Tibial nerve (tissue), 4 donors: ENCODE measurements at regions not wholly inside any gene's neighbourhood (a gene's known extent, or its start where the extent isn't known, plus 50 kb on each side); places are given as distances from the start of the nearest gene placed in this dataset.

Experiments used
- DNase-seq, 2 donors: peaks; one replicate each; pipeline ENCODE4 v3.0.0-alpha.2; 2019; ENCODE audit warnings: low spot score in 2 of 2
- H3K27ac ChIP-seq, 4 donors: fragments of 200-600 bp; sonication (generic) in 3 of 4; one replicate each; pipeline ENCODE4 v1.5.1; 2017 to 2019; ENCODE audit warnings: mild to moderate bottlenecking in 1 of 4
- H3K27me3 ChIP-seq, 2 donors: fragments of 200-600 bp; sonication (generic) in 1 of 2; one replicate each; pipeline versions ENCODE4 v1.5.1 to v1.6.0; 2017 to 2019
- H3K36me3 ChIP-seq, 3 donors: fragments of 200-600 bp; sonication (generic); one replicate each; pipeline ENCODE4 v1.5.1; 2018 to 2019
- H3K4me1 ChIP-seq, 4 donors: fragments of 200-600 bp; sonication (generic) in 3 of 4; one replicate each; pipeline ENCODE4 v1.5.1; 2017 to 2019
- H3K4me3 ChIP-seq, 4 donors: fragments of 200-600 bp; sonication (generic) in 3 of 4; one replicate each; pipeline ENCODE4 v1.5.1; 2017 to 2019; ENCODE audit warnings: mild to moderate bottlenecking in 1 of 4, moderate library complexity in 1 of 4
- H3K9me3 ChIP-seq, 4 donors: fragments of 200-600 bp; sonication (generic) in 3 of 4; one replicate each; pipeline ENCODE4 v1.5.1; 2017 to 2019
- EP300 ChIP-seq, 2 donors: sonication (generic); formaldehyde crosslinking; IDR thresholded peaks; one replicate each; pipeline ENCODE4 v1.6.1; 2017; ENCODE audit warnings: antibody characterized with exemption in 2 of 2, mild to moderate bottlenecking in 1 of 2
- POLR2A ChIP-seq, 2 donors: fragments of 450-650 bp; IDR thresholded peaks; one replicate each; pipeline ENCODE4 v1.6.1; 2017; ENCODE audit warnings: antibody characterized with exemption in 2 of 2, mild to moderate bottlenecking in 2 of 2, moderate library complexity in 2 of 2
- WGBS, 2 donors: methylation state at CpG; one replicate each; pipeline ENCODE4 v1.1.5; 2018; 5-methylcytosine and 5-hydroxymethylcytosine counted together
- TF ChIP-seq, protein P1 (sequence below), 5 experiments: fragments of 200-600 bp in 3 of 5; fragments of 450-650 bp in 2 of 5; sonication (generic) in 3 of 5; IDR thresholded peaks; one replicate each; pipeline ENCODE4 v1.5.1; 2016 to 2019; ENCODE audit warnings: antibody characterized with exemption in 5 of 5, mild to moderate bottlenecking in 3 of 5, moderate library complexity in 2 of 5

DNA sequence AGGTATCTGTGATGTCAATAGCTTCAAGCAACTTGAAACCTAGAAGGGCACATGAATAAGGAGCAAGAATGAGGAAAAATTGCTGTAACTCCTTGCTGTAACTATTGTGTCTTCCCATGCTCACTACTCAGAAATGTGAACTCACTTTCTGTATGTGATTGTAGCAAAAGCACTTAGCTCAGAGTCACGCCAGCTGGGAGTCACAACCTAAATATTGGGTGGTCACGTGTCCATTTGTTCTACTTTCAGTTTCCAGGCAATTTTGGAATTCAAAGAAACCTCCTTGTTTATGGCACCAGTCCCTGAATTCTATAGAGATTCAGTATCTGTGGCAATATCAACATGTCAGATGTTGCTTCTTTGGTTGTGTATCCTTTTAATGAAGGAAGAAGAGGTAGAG is 241.6 kb upstream of the AZI2 start:
- DNase-seq = no peak
- Histone ChIP-seq H3K4me1 (no peaks in the 10 kb centered on the region), H3K27me3 (no peaks in the 10 kb centered on the region), H3K27ac (no peak overlapping the region), H3K9me3 (no peaks in the 10 kb centered on the region), H3K4me3 (no peak overlapping the region), H3K36me3 (no peaks in the 10 kb centered on the region)
- WGBS, 2 donors = 66 to 83% methylated on average over 2 of the region's 2 CpGs
- TF ChIP-seq EP300 (IDR thresholded peaks at IDR 0.05) = no peak
- TF ChIP-seq POLR2A (IDR thresholded peaks at IDR 0.05) = no peak
- TF ChIP-seq, protein P1, sequence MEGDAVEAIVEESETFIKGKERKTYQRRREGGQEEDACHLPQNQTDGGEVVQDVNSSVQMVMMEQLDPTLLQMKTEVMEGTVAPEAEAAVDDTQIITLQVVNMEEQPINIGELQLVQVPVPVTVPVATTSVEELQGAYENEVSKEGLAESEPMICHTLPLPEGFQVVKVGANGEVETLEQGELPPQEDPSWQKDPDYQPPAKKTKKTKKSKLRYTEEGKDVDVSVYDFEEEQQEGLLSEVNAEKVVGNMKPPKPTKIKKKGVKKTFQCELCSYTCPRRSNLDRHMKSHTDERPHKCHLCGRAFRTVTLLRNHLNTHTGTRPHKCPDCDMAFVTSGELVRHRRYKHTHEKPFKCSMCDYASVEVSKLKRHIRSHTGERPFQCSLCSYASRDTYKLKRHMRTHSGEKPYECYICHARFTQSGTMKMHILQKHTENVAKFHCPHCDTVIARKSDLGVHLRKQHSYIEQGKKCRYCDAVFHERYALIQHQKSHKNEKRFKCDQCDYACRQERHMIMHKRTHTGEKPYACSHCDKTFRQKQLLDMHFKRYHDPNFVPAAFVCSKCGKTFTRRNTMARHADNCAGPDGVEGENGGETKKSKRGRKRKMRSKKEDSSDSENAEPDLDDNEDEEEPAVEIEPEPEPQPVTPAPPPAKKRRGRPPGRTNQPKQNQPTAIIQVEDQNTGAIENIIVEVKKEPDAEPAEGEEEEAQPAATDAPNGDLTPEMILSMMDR (IDR thresholded peaks at IDR 0.05) = no peak

DNA sequence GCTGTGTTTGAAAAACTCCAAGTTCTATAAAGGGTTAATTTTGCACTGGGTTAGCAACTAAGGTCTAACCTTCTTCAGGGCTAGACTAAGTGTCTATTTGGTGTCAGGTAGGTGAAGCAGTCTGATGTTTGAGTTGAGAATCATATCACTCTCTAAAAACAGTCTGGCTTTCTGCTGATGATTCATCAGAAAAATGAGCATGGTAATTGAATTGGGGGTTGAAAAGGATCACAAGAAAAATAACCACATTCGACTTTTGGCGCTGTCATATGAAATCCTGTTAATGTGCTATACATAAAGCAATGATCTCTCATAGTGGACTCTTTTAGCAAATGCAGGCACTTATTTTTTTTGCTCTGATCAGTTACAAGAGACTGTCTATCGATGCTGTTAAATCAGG is 242.2 kb upstream of the AZI2 start:
- no peaks in the 10 kb centered on the region for H3K27me3 ChIP-seq
- H3K9me3 ChIP-seq = no peaks in the 10 kb centered on the region
- H3K36me3 ChIP-seq = no peaks in the 10 kb centered on the region
- DNase-seq = no peak
- H3K4me1 ChIP-seq = no peaks in the 10 kb centered on the region
- H3K27ac ChIP-seq = no peak overlapping the region
- H3K4me3 ChIP-seq = no peak overlapping the region
- TF ChIP-seq, protein P1 (IDR thresholded peaks at IDR 0.05) = no peak
- no peak for TF ChIP-seq POLR2A (IDR thresholded peaks at IDR 0.05)
- no peak for TF ChIP-seq EP300 (IDR thresholded peaks at IDR 0.05)
- WGBS, 2 donors = 18 to 62% methylated on average over 3 of the region's 3 CpGs

DNA sequence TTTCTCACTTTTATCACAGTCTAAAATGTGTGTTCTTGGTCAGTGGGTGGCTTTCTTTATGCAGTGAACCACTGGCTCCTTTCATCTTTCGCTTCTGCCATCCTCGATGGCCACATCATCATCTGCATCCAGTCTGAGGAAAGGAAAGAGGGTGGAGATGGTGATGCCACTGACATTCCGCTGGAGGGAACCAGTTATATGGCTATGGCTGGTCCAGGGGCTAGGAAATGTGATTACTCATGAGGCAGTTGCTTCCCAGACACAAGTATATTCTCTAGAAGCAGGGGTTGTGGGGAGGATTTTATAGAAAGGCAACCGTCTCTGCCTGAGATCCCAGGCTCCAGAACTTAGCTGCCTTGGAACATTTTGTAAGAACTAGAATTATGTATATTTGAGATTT is 246.7 kb upstream of the AZI2 start:
- no peak for DNase-seq
- H3K9me3 ChIP-seq = no peaks in the 10 kb centered on the region
- 85 to 90% methylated on average over 4 of the region's 4 CpGs for WGBS, 2 donors
- H3K4me3 ChIP-seq = no peak overlapping the region
- TF ChIP-seq, protein P1 (IDR thresholded peaks at IDR 0.05) = no peak
- TF ChIP-seq EP300 (IDR thresholded peaks at IDR 0.05) (no peak), POLR2A (IDR thresholded peaks at IDR 0.05) (no peak)
- H3K27ac ChIP-seq = no peak overlapping the region
- H3K36me3 ChIP-seq = no peaks in the 10 kb centered on the region
- H3K27me3 ChIP-seq = no peaks in the 10 kb centered on the region
- no peaks in the 10 kb centered on the region for H3K4me1 ChIP-seq

DNA sequence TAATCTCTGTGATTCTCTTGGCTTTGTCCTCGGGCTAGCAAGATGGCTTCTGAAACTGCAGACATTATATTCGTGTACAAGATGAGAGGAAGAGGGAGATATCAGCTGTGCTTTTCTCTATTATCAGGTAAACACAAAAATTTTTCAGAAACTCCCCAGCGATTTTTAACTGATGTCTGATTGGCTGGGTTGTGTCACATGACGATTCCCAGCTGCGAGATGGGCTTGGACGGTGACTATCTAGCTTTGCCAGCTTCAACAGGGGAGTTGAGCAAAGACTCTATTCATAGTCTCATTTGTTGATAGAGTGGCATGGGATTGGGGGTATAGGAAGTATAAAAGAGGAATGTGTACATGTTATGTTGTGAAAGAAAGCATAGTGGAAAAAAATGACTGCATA is 248.8 kb upstream of the AZI2 start:
- 86 to 90% methylated on average over 6 of the region's 6 CpGs for WGBS, 2 donors
- Histone ChIP-seq H3K4me1 (no peaks in the 10 kb centered on the region), H3K9me3 (no peaks in the 10 kb centered on the region), H3K36me3 (no peaks in the 10 kb centered on the region), H3K27me3 (no peaks in the 10 kb centered on the region), H3K27ac (no peak overlapping the region), H3K4me3 (no peak overlapping the region)
- TF ChIP-seq EP300 (IDR thresholded peaks at IDR 0.05) = no peak
- TF ChIP-seq, protein P1 (IDR thresholded peaks at IDR 0.05) = no peak
- no peak for TF ChIP-seq POLR2A (IDR thresholded peaks at IDR 0.05)
- DNase-seq = no peak

DNA sequence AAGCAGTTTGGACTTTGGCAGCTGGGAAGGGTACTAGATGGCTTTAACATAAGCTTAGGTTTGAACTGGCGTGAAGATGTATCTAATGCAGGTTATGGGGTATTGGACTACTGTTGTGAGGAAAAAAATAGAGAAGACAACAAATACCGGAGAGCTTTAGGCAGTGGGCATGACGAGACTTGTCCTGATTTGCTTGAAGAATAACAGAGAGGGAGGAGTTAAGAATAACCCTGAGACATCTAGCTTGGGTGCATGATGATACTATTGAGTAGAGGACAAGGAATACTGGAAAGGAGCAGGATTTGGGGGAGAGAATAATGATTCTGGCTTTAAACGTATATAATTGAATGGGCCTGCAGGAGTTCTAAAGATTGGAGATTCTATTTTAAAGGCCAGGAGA is 249.5 kb upstream of the AZI2 start:
- 89 to 90% methylated on average over 4 of the region's 4 CpGs for WGBS, 2 donors
- H3K4me1 ChIP-seq = no peaks in the 10 kb centered on the region
- no peaks in the 10 kb centered on the region for H3K9me3 ChIP-seq
- TF ChIP-seq POLR2A (IDR thresholded peaks at IDR 0.05) (no peak), EP300 (IDR thresholded peaks at IDR 0.05) (no peak)
- TF ChIP-seq, protein P1 (IDR thresholded peaks at IDR 0.05) = no peak
- H3K36me3 ChIP-seq = no peaks in the 10 kb centered on the region
- no peak overlapping the region for H3K27ac ChIP-seq
- no peak overlapping the region for H3K4me3 ChIP-seq
- H3K27me3 ChIP-seq = no peaks in the 10 kb centered on the region
- DNase-seq = no peak
